ENCODE measurements at regions not wholly inside any gene's neighbourhood (a gene's known extent, or its start where the extent isn't known, plus 50 kb on each side); places are given as distances from the start of the nearest gene placed in this dataset.

- Histone ChIP-seq H3K9ac (replicated peaks in 1 of 4; ENCODE audit: extremely low read depth in 1 of 4, low read depth in 3 of 4, low read length in 3 of 4) (no peak overlapping the region), H3K79me1 (ENCODE audit: low read depth, low read length) (no peaks in the 10 kb centered on the region), H3K4me1 (replicated peaks in 1 of 4; ENCODE audit: control insufficient read depth in 3 of 4, insufficient read depth in 4 of 4, low read length in 3 of 4) (no peaks in the 10 kb centered on the region), H3K14ac (ENCODE audit: insufficient read length) (no peak overlapping the region), H3K56ac (replicated peaks; ENCODE audit: insufficient read length, low read depth, low read length) (no peak overlapping the region), H2BK5ac (ENCODE audit: low read depth, low read length) (no peak overlapping the region), H3K9me3 (ENCODE audit: insufficient read depth in 2 of 2, low read depth in 1 of 2, low read length in 1 of 2) (no peaks in the 10 kb centered on the region), H2BK12ac (ENCODE audit: low read depth, low read length) (no peak overlapping the region), H3K23ac (ENCODE audit: insufficient read length) (no peak overlapping the region), H3K23me2 (ENCODE audit: low read depth, low read length) (no peaks in the 10 kb centered on the region), H2AFZ (ENCODE audit: low read length) (no peak overlapping the region), H3K27me3 (replicated peaks in 1 of 4; ENCODE audit: control insufficient read depth in 3 of 4, extremely low read depth in 1 of 4, insufficient read depth in 3 of 4, low read length in 3 of 4) (no peaks in the 10 kb centered on the region), H2AK5ac (ENCODE audit: low read depth, low read length) (no peak overlapping the region), H3K27ac (ENCODE audit: low read depth, low read length) (no peak overlapping the region), H4K5ac (ENCODE audit: insufficient read length, low read depth, low read length) (no peak overlapping the region), H2BK15ac (ENCODE audit: low read length) (no peak overlapping the region), H3K4me2 (ENCODE audit: insufficient read depth in 1 of 2, low read depth in 2 of 2, low read length in 2 of 2) (no peak overlapping the region), H3K4ac (replicated peaks; ENCODE audit: insufficient read length, low read depth, low read length) (no peak overlapping the region), H4K91ac (replicated peaks; ENCODE audit: insufficient read length, low read length) (no peak overlapping the region), H4K8ac (ENCODE audit: extremely low read depth, insufficient read depth, low read length) (no peak overlapping the region), H3K18ac (ENCODE audit: extremely low read depth, low read length) (no peak overlapping the region), H3K79me2 (ENCODE audit: control insufficient read depth in 1 of 2, insufficient read depth in 2 of 2, low read length in 2 of 2) (no peaks in the 10 kb centered on the region), H2BK120ac (replicated peaks; ENCODE audit: low read depth, low read length) (no peak overlapping the region), H3K4me3 (ENCODE audit: extremely low read depth in 1 of 4, insufficient read depth in 2 of 4, low read depth in 3 of 4, low read length in 4 of 4) (no peak overlapping the region), H2BK20ac (ENCODE audit: low read length) (no peak overlapping the region), H4K20me1 (replicated peaks in 1 of 2; ENCODE audit: control insufficient read depth in 1 of 2, insufficient read depth in 2 of 2, low read length in 2 of 2) (no peaks in the 10 kb centered on the region), H3K36me3 (ENCODE audit: control insufficient read depth in 2 of 4, insufficient read depth in 4 of 4, low read length in 3 of 4) (no peaks in the 10 kb centered on the region)
- 92% methylated on average over 7 of the region's 7 CpGs; no CpG with 5 or more reads in 1 of the 2 experiments for WGBS, 2 experiments (ENCODE audit: extremely low coverage in 1 of 2, insufficient coverage in 1 of 2, insufficient read length in 1 of 2, insufficient replicate concordance in 2 of 2, low coverage in 1 of 2, low lambda C conversion rate in 2 of 2, missing lambda C conversion rate in 1 of 2)
- CTCF ChIA-PET (ENCODE audit: partially characterized antibody): no interaction called here
- no peak for FAIRE-seq
- no peak for DNase-seq (ENCODE audit: low read depth in 1 of 2, low spot score in 2 of 2)
- TF ChIP-seq NANOG (IDR thresholded peaks at IDR 0.05; ENCODE audit: insufficient read depth, low read depth, low read length, poor library complexity, severe bottlenecking) (no peak), POU5F1 (IDR thresholded peaks at IDR 0.05; ENCODE audit: low read depth, low read length) (no peak), MAX (IDR thresholded peaks at IDR 0.05) (no peak)
- POLR2A ChIA-PET (ENCODE audit: partially characterized antibody): no interaction called here
These were observed 459.7 kb downstream of the RAB28 start for GRCh38 chr4:13024147-13025105.
